Central memory CD4-positive, alpha-beta T cell (primary cell): ENCODE measurements at regions not wholly inside any gene's neighbourhood (a gene's known extent, or its start where the extent isn't known, plus 50 kb on each side); places are given as distances from the start of the nearest gene placed in this dataset.

Experiments
- DNase-seq: peaks from one replicate; pipeline ENCODE4 v3.0.0; 2022

- DNase-seq = no peak
Observed at GRCh38 chr4:152269448-152270191, 266.3 kb downstream of the FBXW7 start.

DNA sequence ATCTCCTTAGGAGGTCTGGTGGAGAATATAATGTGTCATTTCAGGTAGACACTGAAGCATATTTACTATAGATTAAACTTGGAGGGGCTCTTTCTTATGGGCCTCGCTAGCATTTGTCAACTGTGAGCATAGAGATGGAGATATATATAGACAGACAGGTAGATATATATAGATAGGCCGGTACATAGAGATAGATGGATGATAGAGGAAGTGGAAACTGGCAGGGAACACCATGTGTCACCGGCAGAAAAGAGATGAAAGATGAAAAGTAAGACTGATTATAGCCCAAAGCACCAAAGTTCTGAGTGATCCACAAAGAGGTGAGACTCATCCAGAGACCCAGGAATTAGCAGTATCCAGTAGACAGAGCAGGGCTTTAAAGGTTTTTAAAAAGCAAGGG lies 268.1 kb downstream of the FBXW7 start:
- DNase-seq = no peak

DNA sequence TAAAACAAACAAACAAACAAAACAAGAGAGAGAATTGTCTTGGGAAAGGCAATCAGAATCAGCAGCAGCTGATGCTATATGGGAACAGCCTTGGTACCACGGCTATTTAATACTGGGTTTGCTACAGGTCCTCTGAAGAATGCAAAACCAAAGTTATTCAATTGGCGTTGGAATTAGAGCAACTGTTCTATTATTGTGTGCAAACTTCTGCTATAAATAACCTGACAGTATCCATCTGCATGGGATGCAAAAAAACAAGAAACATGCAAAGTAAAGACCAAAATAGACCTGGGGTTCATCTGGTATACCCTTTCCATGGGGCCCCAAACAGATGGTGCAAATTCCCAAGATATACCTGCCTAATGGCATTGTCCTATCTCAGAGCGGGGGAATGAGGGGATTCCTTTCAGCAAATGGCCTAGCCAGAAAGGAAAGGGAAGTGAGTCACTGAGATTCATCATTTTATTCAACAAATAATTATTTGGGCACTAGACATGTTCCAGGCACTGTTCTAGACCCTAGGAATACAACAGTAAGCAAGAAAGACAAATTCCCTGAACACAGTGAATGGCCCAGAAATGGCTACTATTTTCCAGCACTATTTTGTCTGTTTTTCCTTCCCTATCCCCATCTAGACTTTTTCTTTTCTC lies 268.9 kb downstream of the FBXW7 start:
- no peak for DNase-seq

- DNase-seq = no peak
Observed at GRCh38 chr4:152265149-152265621, 270.7 kb downstream of the FBXW7 start.

GRCh38 chr4:152264106-152264505 lies 271.8 kb downstream of the FBXW7 start:
- no peak for DNase-seq

- DNase-seq = no peak
Observed at GRCh38 chr4:152259866-152260265, 276.0 kb downstream of the FBXW7 start.

DNA sequence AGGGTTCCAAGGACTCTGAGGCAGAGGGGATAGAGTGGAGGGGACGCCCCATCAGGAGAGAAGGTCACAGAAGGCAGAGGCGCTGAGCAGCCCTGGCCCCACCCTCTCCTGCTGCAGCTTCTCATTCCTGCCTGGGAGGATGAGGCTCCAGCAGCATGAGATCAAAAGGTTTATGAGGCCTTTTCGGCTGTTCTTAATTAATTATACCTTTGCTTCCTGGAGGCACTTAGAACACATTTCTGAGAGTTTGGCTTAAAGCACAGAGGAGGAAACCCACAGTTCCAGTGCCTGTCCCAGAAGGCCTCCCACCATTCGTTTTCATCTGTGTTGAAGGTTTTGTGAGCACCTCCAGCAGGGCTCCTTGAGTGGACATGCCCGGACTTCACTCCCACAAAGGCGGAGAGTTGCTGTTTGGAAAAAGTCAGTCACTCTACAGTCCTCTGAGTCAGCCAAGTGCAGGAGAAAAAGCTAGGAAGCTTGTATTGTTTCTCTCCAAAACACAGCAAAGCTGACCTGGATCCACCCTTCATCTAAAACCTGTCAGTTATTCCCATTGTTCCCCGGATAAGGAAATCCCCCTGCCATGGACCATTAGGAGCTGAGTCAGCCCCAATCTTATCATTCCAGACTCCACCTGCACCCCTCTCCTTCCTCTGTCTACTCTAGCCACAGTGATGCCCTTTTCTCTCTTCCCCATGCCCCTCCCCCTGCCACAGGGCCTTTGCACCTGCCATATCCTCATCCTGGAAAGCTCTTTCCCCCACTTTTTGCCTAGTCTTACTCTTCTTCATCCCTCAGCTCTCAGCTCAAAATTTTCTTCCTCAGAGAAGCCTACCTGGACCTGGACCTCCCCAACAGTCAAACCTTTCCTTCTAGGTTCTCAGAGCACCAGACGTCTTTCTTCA lies 276.8 kb downstream of the FBXW7 start:
- no peak for DNase-seq

- no peak for DNase-seq
Observed at GRCh38 chr4:152258391-152258790, 277.5 kb downstream of the FBXW7 start.

GRCh38 chr4:152257601-152258066 lies 278.3 kb downstream of the FBXW7 start:
- no peak for DNase-seq

- no peak for DNase-seq
Observed at GRCh38 chr4:152256996-152257395, 278.9 kb downstream of the FBXW7 start.

DNA sequence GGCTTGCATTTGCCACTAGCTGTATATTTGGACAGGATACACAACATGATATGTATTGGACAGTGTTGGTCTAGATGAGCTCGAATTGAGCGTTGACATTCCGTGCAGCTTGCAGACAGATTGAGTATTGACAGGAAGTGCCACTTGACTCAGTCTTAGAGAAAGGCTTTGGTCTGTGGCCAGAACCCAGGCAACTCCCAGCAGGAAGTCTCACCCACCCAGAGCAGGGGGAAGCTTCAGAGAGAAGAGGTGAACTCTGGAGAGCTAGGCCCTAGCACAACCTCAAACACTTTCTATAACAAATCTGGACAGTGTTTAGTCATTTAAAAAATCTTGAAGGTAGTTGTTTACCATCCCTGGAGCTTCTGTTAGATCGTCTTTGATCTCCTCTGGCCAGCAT lies 280.5 kb downstream of the FBXW7 start:
- DNase-seq = peak; percentile 62

GRCh38 chr4:152248347-152248746 lies 287.5 kb downstream of the FBXW7 start:
- DNase-seq = no peak

- DNase-seq = no peak
Observed at GRCh38 chr4:152247271-152247975, 288.5 kb downstream of the FBXW7 start.

GRCh38 chr4:152246659-152247058 lies 289.2 kb downstream of the FBXW7 start:
- peak; percentile 15 for DNase-seq

- DNase-seq = no peak
Observed at GRCh38 chr4:152245680-152246079, 290.2 kb downstream of the FBXW7 start.

- no peak for DNase-seq
Observed at GRCh38 chr4:152244659-152245058, 291.2 kb downstream of the FBXW7 start.

- DNase-seq = no peak
Observed at GRCh38 chr4:152243896-152244595, 291.8 kb downstream of the FBXW7 start.

DNA sequence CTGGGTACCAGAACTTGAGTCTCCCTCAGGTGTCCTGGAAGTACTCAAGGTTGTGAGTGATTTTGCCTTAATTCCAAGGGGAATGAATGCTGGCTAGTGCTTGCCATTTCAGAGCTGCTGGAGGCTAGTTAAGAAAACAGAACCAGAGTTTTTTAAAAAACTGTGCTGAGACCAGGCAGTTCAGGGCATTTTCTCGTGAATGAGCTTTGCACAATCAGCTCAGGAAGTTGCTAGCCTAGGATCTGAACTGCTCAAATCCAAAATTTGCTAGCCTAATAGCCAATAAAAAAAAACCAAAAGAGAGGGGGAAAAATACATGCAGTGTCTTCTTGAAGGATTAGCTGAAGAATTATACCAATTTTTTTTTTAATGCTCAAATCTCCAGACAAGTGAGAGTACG lies 292.7 kb downstream of the FBXW7 start:
- DNase-seq = no peak

DNA sequence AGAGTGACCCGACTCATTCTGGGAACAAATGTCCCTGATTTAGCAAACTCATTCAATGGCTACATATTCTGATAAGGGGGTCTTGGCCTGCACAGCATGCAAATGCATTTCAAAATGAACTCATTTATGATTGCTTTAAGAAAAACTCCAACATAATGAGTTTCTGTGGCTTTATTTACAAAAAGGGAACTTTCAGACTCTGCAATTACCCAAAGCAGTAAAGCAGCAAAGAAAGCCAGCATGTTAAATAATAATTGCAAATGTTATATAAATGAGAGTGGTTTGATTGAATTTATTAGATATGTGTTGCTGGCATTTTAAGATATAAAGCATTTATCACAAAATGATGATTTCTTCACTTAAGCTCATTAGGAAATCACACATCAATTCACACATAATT lies 295.7 kb downstream of the FBXW7 start:
- no peak for DNase-seq

GRCh38 chr4:152239216-152239615 lies 296.7 kb downstream of the FBXW7 start:
- DNase-seq = no peak

DNA sequence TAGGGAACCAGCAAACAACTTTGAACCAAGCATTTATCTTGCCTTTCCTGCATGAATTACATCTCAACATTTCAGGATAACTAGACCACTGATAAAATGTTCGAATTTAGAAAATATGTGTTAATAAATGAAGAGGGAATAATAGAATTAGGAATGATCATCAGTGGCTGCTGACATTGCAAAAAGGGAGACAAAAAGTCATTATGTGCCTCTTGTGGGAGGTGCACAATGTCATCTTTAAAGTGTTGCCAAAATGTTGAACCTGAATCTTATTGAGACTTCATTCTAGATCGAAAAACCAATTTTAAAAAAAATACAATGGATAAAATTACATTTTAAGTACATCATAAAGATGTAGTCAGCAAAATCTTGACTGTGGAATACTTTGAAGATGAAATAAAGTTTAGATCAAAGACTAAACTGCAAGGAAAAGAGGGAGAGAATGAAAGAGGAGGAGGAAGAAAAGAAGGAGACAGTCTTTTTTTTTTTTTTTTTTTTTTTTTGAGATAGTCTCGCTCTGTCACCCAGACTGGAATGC lies 299.3 kb downstream of the FBXW7 start:
- DNase-seq = no peak

GRCh38 chr4:152235718-152236117 lies 300.2 kb downstream of the FBXW7 start:
- no peak for DNase-seq
